Natural killer cell (primary cell): ENCODE measurements at regions not wholly inside any gene's neighbourhood (a gene's known extent, or its start where the extent isn't known, plus 50 kb on each side); places are given as distances from the start of the nearest gene placed in this dataset.

Experiments
- ATAC-seq, 3 donors: fragments of 150-1000 bp in 2 of 3; fragments of 200-7000 bp in 1 of 3; cut with Tn5 transposase; 1 replicate in 1 of 3; 2 replicates in 2 of 3; pipeline ENCODE4 v1.10.0; 2021; ENCODE audit warnings: mild to moderate bottlenecking in 2 of 3, moderate library complexity in 2 of 3
- DNase-seq, 2 donors: peaks; one replicate each; pipeline versions ENCODE4 v3.0.0 to v3.0.0-alpha.2; 2013 to 2021; ENCODE audit warnings: mixed read lengths in 1 of 2
- H3K27ac ChIP-seq: one replicate; pipeline ENCODE4 v1.5.1; 2013; ENCODE audit warnings: mild to moderate bottlenecking, low read length
- H3K27me3 ChIP-seq: one replicate; pipeline ENCODE4 v1.6.1; 2013; ENCODE audit warnings: low read length; ENCODE audit not compliant: control insufficient read depth, insufficient read depth
- H3K36me3 ChIP-seq: one replicate; pipeline ENCODE4 v1.6.1; 2013; ENCODE audit warnings: low read length; ENCODE audit not compliant: control insufficient read depth, insufficient read depth
- H3K4me1 ChIP-seq: one replicate; pipeline ENCODE4 v1.6.1; 2013; ENCODE audit warnings: low read length; ENCODE audit not compliant: control insufficient read depth, insufficient read depth
- H3K4me3 ChIP-seq: one replicate; pipeline ENCODE4 v1.5.1; 2013; ENCODE audit warnings: low read length
- H3K9me3 ChIP-seq: one replicate; pipeline ENCODE4 v1.6.1; 2013; ENCODE audit warnings: low read length; ENCODE audit not compliant: control insufficient read depth, insufficient read depth
- H3K27ac Mint-ChIP-seq, 2 donors: one replicate each; pipeline ENCODE4 v1.8.0; 2022; ENCODE audit warnings: mild to moderate bottlenecking in 2 of 2, mixed read lengths in 2 of 2, moderate library complexity in 1 of 2
- H3K27me3 Mint-ChIP-seq, 2 donors: one replicate each; pipeline ENCODE4 v1.8.0; 2022; ENCODE audit warnings: low read depth in 2 of 2, mixed read lengths in 2 of 2
- H3K36me3 Mint-ChIP-seq: one replicate; pipeline ENCODE4 v1.8.0; 2022; ENCODE audit warnings: mixed read lengths
- H3K4me1 Mint-ChIP-seq, 2 donors: one replicate each; pipeline ENCODE4 v1.8.0; 2022; ENCODE audit warnings: mixed read lengths in 2 of 2
- H3K4me3 Mint-ChIP-seq: one replicate; pipeline ENCODE4 v1.8.0; 2022; ENCODE audit warnings: mild to moderate bottlenecking, moderate library complexity, mixed read lengths
- H3K9me3 Mint-ChIP-seq, 2 donors: one replicate each; pipeline ENCODE4 v1.8.0; 2022; ENCODE audit warnings: mixed read lengths in 2 of 2
- CTCF ChIP-seq: fragments of 200-600 bp; IDR thresholded peaks from one replicate; pipeline ENCODE4 v1.8.0; 2022; ENCODE audit warnings: antibody characterized with exemption
- WGBS: methylation state at CpG from one replicate; pipeline ENCODE4 v1.1.7; 2013; ENCODE audit warnings: missing lambda C conversion rate; ENCODE audit not compliant: insufficient coverage; 5-methylcytosine and 5-hydroxymethylcytosine counted together
- intact Hi-C: fragments of 100-400 bp; cut with micrococcal nuclease; formaldehyde crosslinking; loops from one replicate; pipeline ENCODE4 v1.14.2; 2022

- Histone ChIP-seq H3K4me3 (no peak overlapping the region), H3K36me3 (no peaks in the 10 kb centered on the region), H3K27ac (no peak overlapping the region), H3K27me3 (no peaks in the 10 kb centered on the region), H3K4me1 (no peaks in the 10 kb centered on the region), H3K9me3 (no peaks in the 10 kb centered on the region)
- Mint-ChIP-seq H3K36me3 (no peaks in the 10 kb centered on the region), H3K27me3 (no peaks in the 10 kb centered on the region), H3K9me3 (peaks cover 2 to 4% of the 10 kb centered on the region in 2 donors), H3K4me3 (no peak overlapping the region), H3K27ac (no peak overlapping the region), H3K4me1 (no peaks in the 10 kb centered on the region)
- intact Hi-C loops, result no loop called here
- DNase-seq (no peak), ATAC-seq (no peak)
- WGBS, result 75% methylated on average over 2 of the region's 3 CpGs
- no peak for TF ChIP-seq CTCF
Observed at GRCh38 chr10:107433605-107434004, 269.1 kb upstream of the SORCS1 start.

GRCh38 chr10:107430446-107430845 is 265.9 kb upstream of the SORCS1 start:
- Mint-ChIP-seq H3K36me3 (no peaks in the 10 kb centered on the region), H3K4me1 (no peaks in the 10 kb centered on the region), H3K27me3 (no peaks in the 10 kb centered on the region), H3K4me3 (no peak overlapping the region), H3K27ac (no peak overlapping the region), H3K9me3 (peaks cover 0 to 2% of the 10 kb centered on the region in 2 donors)
- Histone ChIP-seq H3K36me3 (no peaks in the 10 kb centered on the region), H3K4me3 (no peak overlapping the region), H3K9me3 (no peaks in the 10 kb centered on the region), H3K27ac (no peak overlapping the region), H3K4me1 (no peaks in the 10 kb centered on the region), H3K27me3 (no peaks in the 10 kb centered on the region)
- intact Hi-C loops, result no loop called here
- ATAC-seq (no peak), DNase-seq (no peak)
- TF ChIP-seq CTCF, result no peak
- 88% methylated on average over 6 of the region's 6 CpGs for WGBS

- Mint-ChIP-seq H3K9me3 (peaks cover 0 to 4% of the 10 kb centered on the region in 2 donors), H3K27me3 (no peaks in the 10 kb centered on the region), H3K4me1 (no peaks in the 10 kb centered on the region), H3K36me3 (no peaks in the 10 kb centered on the region), H3K27ac (no peak overlapping the region), H3K4me3 (no peak overlapping the region)
- H3K27ac ChIP-seq, result no peak overlapping the region
- WGBS, result 93% methylated on average over 4 of the region's 5 CpGs
- no peaks in the 10 kb centered on the region for H3K9me3 ChIP-seq
- no peaks in the 10 kb centered on the region for H3K36me3 ChIP-seq
- H3K4me3 ChIP-seq, result no peak overlapping the region
- TF ChIP-seq CTCF, result no peak
- DNase-seq, result no peak
- ATAC-seq, result no peak
- no peaks in the 10 kb centered on the region for H3K4me1 ChIP-seq
- H3K27me3 ChIP-seq, result no peaks in the 10 kb centered on the region
- intact Hi-C loops, result no loop called here
Observed at GRCh38 chr10:107427016-107427415, 262.5 kb upstream of the SORCS1 start.

GRCh38 chr10:107425931-107426553 is 261.5 kb upstream of the SORCS1 start:
- H3K4me3 Mint-ChIP-seq, result no peak overlapping the region
- H3K27ac Mint-ChIP-seq, result no peak overlapping the region
- ATAC-seq (no peak), DNase-seq (no peak)
- Histone ChIP-seq H3K36me3 (no peaks in the 10 kb centered on the region), H3K27ac (no peak overlapping the region), H3K4me1 (no peaks in the 10 kb centered on the region), H3K9me3 (no peaks in the 10 kb centered on the region), H3K27me3 (no peaks in the 10 kb centered on the region), H3K4me3 (no peak overlapping the region)
- no peak for TF ChIP-seq CTCF
- WGBS, result 80% methylated on average over 9 of the region's 9 CpGs
- no peaks in the 10 kb centered on the region for H3K4me1 Mint-ChIP-seq
- H3K27me3 Mint-ChIP-seq, result no peaks in the 10 kb centered on the region
- no peaks in the 10 kb centered on the region for H3K36me3 Mint-ChIP-seq
- intact Hi-C loops, result no loop called here
- H3K9me3 Mint-ChIP-seq, result peaks cover 0 to 5% of the 10 kb centered on the region in 2 donors
